ENCODE measurements at regions not wholly inside any gene's neighbourhood (a gene's known extent, or its start where the extent isn't known, plus 50 kb on each side); places are given as distances from the start of the nearest gene placed in this dataset.

DNA sequence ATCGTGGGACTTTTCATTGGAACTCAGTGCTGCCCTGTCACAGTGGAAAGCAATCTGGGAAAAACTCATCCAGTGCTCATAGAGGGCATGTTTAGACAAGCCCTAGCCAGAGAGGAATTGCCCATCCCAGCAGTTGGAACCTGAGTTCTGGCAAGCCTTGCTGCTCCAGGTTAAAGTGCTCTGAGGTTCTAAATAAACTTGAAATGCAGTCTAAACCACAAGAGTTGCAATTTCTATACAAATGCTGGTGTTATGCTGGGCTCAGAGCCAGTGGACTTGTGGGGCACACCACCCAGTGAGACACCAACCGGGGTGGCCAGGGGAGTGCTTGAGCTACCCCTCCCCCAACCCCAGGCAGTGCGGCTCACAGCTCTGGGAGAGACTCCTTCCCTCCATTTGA, 142.8 kb upstream of the PPP1R2C start (continued):
- TF ChIP-seq, protein P1, sequence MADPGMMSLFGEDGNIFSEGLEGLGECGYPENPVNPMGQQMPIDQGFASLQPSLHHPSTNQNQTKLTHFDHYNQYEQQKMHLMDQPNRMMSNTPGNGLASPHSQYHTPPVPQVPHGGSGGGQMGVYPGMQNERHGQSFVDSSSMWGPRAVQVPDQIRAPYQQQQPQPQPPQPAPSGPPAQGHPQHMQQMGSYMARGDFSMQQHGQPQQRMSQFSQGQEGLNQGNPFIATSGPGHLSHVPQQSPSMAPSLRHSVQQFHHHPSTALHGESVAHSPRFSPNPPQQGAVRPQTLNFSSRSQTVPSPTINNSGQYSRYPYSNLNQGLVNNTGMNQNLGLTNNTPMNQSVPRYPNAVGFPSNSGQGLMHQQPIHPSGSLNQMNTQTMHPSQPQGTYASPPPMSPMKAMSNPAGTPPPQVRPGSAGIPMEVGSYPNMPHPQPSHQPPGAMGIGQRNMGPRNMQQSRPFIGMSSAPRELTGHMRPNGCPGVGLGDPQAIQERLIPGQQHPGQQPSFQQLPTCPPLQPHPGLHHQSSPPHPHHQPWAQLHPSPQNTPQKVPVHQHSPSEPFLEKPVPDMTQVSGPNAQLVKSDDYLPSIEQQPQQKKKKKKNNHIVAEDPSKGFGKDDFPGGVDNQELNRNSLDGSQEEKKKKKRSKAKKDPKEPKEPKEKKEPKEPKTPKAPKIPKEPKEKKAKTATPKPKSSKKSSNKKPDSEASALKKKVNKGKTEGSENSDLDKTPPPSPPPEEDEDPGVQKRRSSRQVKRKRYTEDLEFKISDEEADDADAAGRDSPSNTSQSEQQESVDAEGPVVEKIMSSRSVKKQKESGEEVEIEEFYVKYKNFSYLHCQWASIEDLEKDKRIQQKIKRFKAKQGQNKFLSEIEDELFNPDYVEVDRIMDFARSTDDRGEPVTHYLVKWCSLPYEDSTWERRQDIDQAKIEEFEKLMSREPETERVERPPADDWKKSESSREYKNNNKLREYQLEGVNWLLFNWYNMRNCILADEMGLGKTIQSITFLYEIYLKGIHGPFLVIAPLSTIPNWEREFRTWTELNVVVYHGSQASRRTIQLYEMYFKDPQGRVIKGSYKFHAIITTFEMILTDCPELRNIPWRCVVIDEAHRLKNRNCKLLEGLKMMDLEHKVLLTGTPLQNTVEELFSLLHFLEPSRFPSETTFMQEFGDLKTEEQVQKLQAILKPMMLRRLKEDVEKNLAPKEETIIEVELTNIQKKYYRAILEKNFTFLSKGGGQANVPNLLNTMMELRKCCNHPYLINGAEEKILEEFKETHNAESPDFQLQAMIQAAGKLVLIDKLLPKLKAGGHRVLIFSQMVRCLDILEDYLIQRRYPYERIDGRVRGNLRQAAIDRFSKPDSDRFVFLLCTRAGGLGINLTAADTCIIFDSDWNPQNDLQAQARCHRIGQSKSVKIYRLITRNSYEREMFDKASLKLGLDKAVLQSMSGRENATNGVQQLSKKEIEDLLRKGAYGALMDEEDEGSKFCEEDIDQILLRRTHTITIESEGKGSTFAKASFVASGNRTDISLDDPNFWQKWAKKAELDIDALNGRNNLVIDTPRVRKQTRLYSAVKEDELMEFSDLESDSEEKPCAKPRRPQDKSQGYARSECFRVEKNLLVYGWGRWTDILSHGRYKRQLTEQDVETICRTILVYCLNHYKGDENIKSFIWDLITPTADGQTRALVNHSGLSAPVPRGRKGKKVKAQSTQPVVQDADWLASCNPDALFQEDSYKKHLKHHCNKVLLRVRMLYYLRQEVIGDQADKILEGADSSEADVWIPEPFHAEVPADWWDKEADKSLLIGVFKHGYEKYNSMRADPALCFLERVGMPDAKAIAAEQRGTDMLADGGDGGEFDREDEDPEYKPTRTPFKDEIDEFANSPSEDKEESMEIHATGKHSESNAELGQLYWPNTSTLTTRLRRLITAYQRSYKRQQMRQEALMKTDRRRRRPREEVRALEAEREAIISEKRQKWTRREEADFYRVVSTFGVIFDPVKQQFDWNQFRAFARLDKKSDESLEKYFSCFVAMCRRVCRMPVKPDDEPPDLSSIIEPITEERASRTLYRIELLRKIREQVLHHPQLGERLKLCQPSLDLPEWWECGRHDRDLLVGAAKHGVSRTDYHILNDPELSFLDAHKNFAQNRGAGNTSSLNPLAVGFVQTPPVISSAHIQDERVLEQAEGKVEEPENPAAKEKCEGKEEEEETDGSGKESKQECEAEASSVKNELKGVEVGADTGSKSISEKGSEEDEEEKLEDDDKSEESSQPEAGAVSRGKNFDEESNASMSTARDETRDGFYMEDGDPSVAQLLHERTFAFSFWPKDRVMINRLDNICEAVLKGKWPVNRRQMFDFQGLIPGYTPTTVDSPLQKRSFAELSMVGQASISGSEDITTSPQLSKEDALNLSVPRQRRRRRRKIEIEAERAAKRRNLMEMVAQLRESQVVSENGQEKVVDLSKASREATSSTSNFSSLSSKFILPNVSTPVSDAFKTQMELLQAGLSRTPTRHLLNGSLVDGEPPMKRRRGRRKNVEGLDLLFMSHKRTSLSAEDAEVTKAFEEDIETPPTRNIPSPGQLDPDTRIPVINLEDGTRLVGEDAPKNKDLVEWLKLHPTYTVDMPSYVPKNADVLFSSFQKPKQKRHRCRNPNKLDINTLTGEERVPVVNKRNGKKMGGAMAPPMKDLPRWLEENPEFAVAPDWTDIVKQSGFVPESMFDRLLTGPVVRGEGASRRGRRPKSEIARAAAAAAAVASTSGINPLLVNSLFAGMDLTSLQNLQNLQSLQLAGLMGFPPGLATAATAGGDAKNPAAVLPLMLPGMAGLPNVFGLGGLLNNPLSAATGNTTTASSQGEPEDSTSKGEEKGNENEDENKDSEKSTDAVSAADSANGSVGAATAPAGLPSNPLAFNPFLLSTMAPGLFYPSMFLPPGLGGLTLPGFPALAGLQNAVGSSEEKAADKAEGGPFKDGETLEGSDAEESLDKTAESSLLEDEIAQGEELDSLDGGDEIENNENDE (IDR thresholded peaks at IDR 0.05; ENCODE audit: insufficient replicate concordance, low read length): no peak
- TF ChIP-seq KDM4A (IDR thresholded peaks at IDR 0.05; ENCODE audit: low read depth, low read length, severe bottlenecking): no peak
- TF ChIP-seq NANOG (IDR thresholded peaks at IDR 0.05; ENCODE audit: insufficient read depth, low read depth, low read length, poor library complexity, severe bottlenecking): no peak
- no peak for TF ChIP-seq NRF1 (IDR thresholded peaks at IDR 0.05; ENCODE audit: low read depth, low read length)
- TF ChIP-seq CHD2 (IDR thresholded peaks at IDR 0.05; ENCODE audit: low read length): no peak
- TF ChIP-seq CEBPB (IDR thresholded peaks at IDR 0.05; ENCODE audit: low read depth, low read length): no peak
- no peak for TF ChIP-seq EGR1 (IDR thresholded peaks at IDR 0.05; ENCODE audit: borderline replicate concordance, low read depth, low read length)
- TF ChIP-seq TEAD4 (IDR thresholded peaks at IDR 0.05; ENCODE audit: low read depth, low read length): no peak
- TF ChIP-seq RFX5 (IDR thresholded peaks at IDR 0.05; ENCODE audit: borderline replicate concordance, low read depth, low read length): no peak
